Neural cell (in vitro differentiated cells): ENCODE measurements at regions not wholly inside any gene's neighbourhood (a gene's known extent, or its start where the extent isn't known, plus 50 kb on each side); places are given as distances from the start of the nearest gene placed in this dataset.

ENCODE experiments used
- EP300 ChIP-seq: fragments of 450-650 bp; conservative IDR thresholded peaks from 2 replicates; pipeline ENCODE4 v1.6.1; 2014; ENCODE audit warnings: antibody characterized with exemption, mild to moderate bottlenecking, moderate library complexity; ENCODE audit not compliant: poor library complexity, severe bottlenecking
- EZH2 ChIP-seq: fragments of 200-600, 300-800 bp; shearing (Covaris generic), sonication (generic); IDR thresholded peaks from 2 replicates; pipeline ENCODE4 v1.6.1; 2014; ENCODE audit warnings: antibody characterized with exemption, low read length, borderline replicate concordance, mild to moderate bottlenecking; ENCODE audit not compliant: insufficient read depth, poor library complexity, severe bottlenecking
- MXI1 ChIP-seq: fragments of 450-650 bp; conservative IDR thresholded peaks from 2 replicates; pipeline ENCODE4 v1.6.1; 2014; ENCODE audit warnings: antibody characterized with exemption, mild to moderate bottlenecking; ENCODE audit not compliant: poor library complexity, severe bottlenecking
- POLR2AphosphoS5 ChIP-seq: IDR thresholded peaks from 2 replicates; pipeline ENCODE4 v1.6.1; 2012
- RAD21 ChIP-seq: fragments of 450-650 bp; conservative IDR thresholded peaks from 2 replicates; pipeline ENCODE4 v1.6.1; 2014; ENCODE audit warnings: antibody characterized with exemption, mild to moderate bottlenecking, moderate library complexity
- SMC3 ChIP-seq: fragments of 450-650 bp; conservative IDR thresholded peaks from 2 replicates; pipeline ENCODE4 v1.6.1; 2014; ENCODE audit warnings: antibody characterized with exemption, mild to moderate bottlenecking, moderate library complexity; ENCODE audit not compliant: poor library complexity
- TAF1 ChIP-seq: IDR thresholded peaks from 2 replicates; pipeline ENCODE4 v1.6.1; 2012; ENCODE audit warnings: low read depth
- TF ChIP-seq, protein P1 (sequence below): fragments of 450-650 bp; IDR thresholded peaks from 2 replicates; pipeline ENCODE4 v1.5.1; 2014; ENCODE audit warnings: antibody characterized with exemption, mild to moderate bottlenecking, moderate library complexity; ENCODE audit not compliant: poor library complexity, severe bottlenecking
- TF ChIP-seq, protein P2 (sequence below): IDR thresholded peaks from 2 replicates; pipeline ENCODE4 v1.6.1; 2012; ENCODE audit warnings: borderline replicate concordance

DNA sequence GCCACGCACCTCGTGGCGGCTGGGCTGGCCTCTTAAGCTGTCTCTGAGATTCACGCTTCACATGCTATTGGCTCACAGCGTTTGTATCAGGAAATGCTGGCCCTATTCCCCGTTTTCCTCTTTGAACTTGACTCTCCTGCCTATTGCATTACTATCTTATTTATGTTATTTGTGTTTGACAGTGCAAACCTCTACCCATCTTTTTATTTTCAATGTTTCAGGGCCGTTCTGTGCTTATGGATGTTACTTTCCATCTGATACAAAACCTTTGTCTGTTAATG is 149.9 kb upstream of the TWIST2 start:
- TF ChIP-seq RAD21 (no peak), POLR2AphosphoS5 (no peak), EZH2 (no peak), MXI1 (no peak), EP300 (no peak), SMC3 (no peak), TAF1 (no peak)
- TF ChIP-seq, protein P1, sequence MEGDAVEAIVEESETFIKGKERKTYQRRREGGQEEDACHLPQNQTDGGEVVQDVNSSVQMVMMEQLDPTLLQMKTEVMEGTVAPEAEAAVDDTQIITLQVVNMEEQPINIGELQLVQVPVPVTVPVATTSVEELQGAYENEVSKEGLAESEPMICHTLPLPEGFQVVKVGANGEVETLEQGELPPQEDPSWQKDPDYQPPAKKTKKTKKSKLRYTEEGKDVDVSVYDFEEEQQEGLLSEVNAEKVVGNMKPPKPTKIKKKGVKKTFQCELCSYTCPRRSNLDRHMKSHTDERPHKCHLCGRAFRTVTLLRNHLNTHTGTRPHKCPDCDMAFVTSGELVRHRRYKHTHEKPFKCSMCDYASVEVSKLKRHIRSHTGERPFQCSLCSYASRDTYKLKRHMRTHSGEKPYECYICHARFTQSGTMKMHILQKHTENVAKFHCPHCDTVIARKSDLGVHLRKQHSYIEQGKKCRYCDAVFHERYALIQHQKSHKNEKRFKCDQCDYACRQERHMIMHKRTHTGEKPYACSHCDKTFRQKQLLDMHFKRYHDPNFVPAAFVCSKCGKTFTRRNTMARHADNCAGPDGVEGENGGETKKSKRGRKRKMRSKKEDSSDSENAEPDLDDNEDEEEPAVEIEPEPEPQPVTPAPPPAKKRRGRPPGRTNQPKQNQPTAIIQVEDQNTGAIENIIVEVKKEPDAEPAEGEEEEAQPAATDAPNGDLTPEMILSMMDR, result no peak
- TF ChIP-seq, protein P2, sequence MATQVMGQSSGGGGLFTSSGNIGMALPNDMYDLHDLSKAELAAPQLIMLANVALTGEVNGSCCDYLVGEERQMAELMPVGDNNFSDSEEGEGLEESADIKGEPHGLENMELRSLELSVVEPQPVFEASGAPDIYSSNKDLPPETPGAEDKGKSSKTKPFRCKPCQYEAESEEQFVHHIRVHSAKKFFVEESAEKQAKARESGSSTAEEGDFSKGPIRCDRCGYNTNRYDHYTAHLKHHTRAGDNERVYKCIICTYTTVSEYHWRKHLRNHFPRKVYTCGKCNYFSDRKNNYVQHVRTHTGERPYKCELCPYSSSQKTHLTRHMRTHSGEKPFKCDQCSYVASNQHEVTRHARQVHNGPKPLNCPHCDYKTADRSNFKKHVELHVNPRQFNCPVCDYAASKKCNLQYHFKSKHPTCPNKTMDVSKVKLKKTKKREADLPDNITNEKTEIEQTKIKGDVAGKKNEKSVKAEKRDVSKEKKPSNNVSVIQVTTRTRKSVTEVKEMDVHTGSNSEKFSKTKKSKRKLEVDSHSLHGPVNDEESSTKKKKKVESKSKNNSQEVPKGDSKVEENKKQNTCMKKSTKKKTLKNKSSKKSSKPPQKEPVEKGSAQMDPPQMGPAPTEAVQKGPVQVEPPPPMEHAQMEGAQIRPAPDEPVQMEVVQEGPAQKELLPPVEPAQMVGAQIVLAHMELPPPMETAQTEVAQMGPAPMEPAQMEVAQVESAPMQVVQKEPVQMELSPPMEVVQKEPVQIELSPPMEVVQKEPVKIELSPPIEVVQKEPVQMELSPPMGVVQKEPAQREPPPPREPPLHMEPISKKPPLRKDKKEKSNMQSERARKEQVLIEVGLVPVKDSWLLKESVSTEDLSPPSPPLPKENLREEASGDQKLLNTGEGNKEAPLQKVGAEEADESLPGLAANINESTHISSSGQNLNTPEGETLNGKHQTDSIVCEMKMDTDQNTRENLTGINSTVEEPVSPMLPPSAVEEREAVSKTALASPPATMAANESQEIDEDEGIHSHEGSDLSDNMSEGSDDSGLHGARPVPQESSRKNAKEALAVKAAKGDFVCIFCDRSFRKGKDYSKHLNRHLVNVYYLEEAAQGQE, result no peak
